NT2/D1 (cell line): ENCODE measurements at regions not wholly inside any gene's neighbourhood (a gene's known extent, or its start where the extent isn't known, plus 50 kb on each side); places are given as distances from the start of the nearest gene placed in this dataset.

Experiments used
- SUZ12 ChIP-seq: IDR thresholded peaks from 2 replicates; pipeline ENCODE4 v1.6.1; 2011; ENCODE audit not compliant: insufficient read length, insufficient read depth; ENCODE audit errors: extremely low read depth
- YY1 ChIP-seq: IDR thresholded peaks from 2 replicates; pipeline ENCODE4 v1.6.1; 2011; ENCODE audit not compliant: insufficient read length, insufficient read depth

- TF ChIP-seq YY1 (no peak), SUZ12 (no peak)
These were observed 367.9 kb downstream of the DSC3 start for GRCh38 chr18:30674596-30674995.
